ENCODE measurements at regions not wholly inside any gene's neighbourhood (a gene's known extent, or its start where the extent isn't known, plus 50 kb on each side); places are given as distances from the start of the nearest gene placed in this dataset.
"Not testable (repeated sequence)": the region's sequence is repeated elsewhere in the genome, so short reads cannot be mapped to it uniquely, and the experiment has no call there.

DNA sequence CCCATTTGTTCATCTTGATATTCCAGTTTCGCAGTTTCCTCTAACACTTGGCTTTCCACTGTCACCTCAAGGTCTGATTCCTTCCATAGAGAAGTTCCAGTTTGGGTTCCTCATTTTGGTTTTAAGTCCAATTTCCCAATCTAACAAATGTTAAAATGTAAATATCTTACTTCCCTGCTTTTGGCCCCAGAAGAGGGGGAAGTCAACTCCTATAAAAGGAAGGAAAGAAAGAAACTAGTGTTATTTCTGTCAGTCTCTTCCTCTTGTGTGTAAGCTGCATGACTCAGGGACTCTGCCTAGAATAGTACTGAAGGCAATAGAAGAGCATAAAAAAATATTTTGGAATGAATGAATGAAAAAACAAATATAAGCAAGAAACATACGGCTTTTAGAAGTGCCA lies 127.5 kb upstream of the CCNG1 start:
- no peak for DNase-seq

DNA sequence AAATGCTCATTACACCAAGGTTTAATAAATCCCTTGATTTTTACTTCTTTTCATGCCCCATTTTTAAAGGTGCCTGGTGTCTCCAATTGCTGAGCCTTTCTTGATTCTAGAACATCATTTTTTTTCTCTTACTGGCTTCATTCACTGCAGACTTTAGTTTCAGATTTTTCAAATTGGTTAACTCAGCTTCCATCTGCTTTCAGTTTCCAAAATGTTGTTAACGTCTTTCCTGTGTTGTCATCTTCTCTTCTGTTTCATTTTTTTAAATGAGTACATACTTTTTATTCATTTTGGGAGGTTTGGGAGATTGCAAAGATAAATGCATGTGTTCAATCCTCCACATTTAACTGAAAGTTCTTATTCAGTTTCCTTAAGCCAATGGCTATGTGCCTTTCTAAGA lies 126.4 kb upstream of the CCNG1 start:
- no peak for DNase-seq

DNA sequence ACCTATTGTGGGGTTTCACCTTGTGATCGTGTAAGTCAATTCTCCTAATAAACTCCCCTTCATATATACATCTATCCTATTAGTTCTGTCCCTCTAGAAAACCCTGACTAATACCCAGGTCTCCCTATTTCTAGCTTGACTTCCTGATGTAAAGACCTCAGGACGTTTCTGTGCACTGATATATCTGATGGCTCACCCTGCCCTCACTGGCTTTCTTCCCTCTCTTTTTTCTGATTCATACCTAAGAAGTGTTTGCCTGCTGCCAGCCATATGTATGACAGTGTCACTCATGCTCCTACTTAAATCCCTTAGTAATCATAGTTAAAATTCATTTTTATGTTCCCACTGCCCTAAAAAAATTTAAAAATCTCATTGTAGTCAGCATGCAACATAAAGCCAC lies 124.8 kb upstream of the CCNG1 start:
- DNase-seq, result no peak

DNA sequence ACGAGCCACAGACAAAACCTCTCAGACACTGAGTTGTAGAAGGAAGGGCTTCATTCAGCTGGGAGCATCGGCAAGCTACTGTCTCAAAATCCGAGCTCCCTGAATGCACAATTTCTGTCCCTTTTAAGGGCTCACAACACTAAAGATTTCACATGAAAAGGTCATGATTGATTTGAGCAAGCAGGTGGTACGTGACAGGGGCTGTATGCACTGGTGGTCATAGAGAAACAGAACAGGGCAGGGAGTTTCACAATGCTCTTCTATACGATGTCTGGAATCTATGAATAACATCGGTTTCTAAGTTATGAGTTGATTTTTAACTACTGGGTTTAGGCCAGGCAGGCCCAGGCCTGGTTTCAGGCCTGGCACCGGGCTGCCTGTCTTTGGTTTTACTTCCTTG lies 124.3 kb upstream of the CCNG1 start:
- DNase-seq, result not testable (repeated sequence)

DNA sequence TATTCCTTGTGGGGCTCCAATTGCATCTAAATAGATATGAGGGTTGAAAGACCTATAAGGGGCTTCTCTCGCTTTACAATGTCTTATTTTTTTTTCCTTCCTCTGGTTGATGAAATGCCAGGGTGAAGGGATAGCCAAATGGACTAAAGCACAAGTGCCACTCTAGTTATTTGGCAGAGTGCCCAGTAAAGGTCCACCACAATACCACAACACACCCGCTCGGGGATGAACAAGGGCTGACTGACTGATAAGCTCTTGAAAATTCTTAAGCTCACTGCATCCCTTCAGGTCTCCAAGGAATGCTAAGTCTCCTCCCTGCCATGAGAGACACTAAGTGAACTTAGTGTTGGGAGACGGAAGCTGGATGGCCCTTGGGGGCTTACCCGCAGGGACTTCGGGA lies 121.0 kb upstream of the CCNG1 start:
- not testable (repeated sequence) for DNase-seq

DNA sequence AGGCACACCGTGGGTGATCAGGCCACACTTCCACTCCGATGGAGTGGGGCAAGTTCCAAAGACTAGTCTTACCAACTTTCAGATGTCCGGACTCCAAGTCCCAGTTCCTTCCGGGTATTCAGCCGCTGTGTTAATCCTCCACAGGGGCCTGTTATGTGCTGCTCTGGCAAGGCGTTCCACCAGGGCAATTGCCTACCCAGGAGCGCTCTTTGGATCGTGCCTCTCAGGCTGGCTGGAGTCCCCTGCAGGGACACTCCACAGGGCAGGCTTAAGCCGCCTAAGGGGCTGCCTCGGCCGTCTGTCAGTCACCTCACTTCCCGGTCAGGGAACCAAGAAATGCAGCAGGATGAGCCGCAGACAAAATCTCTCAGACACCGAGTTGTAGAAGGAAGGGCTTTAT lies 118.7 kb upstream of the CCNG1 start:
- no peak for DNase-seq

DNA sequence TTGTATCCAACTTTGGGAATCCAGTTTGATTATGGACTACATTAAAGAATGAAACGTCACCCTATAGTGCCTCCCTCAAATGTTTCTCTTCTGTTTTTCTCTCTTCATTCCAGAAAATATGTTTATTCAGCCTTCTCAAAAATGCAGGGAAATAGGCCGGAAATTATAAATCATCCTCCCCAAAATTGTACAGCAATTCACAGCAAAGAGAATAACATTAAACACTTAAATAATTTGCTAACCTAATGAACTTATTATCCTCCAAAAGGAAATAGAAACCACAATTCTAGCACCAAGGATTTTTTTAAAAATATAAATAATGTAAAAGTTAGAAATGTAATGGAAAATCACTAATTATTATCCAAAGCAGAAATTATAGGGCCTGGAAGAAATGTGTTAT lies 115.9 kb upstream of the CCNG1 start:
- DNase-seq, result no peak

DNA sequence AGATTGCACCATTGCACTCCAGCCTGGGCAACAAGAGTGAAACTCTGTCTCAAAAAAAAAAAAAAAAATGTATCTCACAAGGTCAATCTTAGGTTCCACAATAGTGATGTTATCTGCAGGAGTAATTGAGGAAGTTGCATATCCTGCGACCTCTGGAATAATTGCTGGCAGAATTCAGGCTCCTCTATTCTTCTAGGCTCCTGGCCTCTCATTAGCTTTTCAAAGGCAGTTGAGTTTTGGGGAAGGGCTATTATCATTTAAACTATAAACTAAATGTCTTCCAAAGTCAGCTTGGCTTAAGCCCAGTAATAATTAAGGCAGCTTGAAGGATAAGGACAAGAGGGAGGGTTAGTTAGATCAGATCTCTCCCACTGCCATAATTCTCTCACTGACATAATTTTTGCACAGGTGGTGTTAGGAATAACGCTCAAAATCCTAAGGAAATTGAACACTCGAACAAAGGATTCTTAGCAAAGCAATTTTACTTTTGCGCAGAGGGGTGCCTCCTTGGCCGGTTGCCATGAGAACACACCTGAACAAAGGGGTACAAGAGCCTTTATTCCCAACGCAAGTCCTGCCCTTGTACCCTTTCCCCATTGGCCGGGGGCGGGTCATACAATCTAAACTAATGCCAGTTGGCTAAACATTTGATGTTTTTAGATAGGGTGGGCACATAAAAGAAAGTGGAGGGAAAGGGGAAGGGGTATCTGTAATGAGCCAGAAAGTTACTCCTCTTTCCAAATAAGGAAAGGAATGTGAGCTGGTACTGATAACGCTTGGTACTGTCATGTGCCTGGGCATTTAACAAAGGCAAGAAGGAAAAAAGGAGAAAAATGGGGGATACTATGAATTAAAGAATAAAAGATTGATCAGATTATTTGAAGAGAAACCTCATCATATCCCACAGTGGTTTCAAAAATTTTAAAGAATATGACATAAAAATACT lies 106.4 kb upstream of the CCNG1 start:
- no peak for DNase-seq

DNA sequence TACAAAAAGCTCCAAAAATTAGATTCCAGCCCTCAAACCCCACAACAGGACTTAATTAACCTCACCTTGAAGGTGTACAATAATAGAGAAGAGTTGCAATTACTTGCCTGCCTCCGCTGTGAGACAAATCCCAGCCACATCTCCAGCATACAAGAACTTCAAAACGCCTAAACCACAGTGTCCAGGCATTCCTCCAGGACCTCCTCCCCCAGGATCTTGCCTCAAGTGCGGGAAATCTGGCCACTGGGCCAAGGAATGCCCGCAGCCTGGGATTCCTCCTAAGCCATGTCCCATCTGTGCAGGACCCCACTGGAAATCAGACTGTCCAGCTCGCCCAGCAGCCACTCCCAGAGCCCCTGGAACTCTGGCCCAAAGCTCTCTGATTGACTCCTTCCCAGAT lies 101.3 kb upstream of the CCNG1 start:
- not testable (repeated sequence) for DNase-seq

DNA sequence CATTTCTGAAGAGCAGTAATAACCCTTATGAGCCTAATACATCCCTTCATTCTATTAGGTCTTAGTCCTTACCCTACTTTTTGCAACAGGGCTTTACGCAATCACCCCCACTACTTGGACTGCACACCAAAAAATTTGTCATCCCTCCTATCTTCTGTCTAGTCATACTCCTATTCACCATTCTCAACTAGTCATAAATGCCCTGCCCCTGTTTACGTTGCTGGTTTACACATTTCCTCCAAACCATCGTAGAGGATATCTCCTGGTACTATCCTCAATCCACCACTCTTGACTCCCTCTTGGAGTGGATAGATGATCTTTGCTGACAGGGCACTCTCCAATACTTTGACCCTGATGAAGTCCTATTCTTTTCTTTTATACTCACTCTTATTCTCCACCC lies 98.2 kb upstream of the CCNG1 start:
- no peak for DNase-seq

DNA sequence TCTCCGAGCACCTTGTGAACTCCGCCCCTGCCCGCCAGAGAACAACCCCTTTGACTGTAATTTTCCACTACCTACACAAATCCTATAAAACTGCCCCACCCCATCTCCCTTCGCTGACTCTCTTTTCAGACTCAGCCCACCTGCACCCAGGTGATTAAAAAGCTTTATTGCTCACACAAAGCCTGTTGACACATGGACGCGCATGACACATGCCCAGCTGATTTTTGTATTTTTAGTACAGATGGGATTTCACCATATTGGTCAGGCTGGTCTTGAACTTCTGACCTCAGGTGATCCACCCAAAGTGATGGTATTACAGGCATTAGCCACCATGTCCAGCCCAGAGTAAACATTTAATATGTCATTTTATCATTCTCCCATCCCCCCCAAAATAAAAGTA lies 97.0 kb upstream of the CCNG1 start:
- DNase-seq, result not testable (repeated sequence)

DNA sequence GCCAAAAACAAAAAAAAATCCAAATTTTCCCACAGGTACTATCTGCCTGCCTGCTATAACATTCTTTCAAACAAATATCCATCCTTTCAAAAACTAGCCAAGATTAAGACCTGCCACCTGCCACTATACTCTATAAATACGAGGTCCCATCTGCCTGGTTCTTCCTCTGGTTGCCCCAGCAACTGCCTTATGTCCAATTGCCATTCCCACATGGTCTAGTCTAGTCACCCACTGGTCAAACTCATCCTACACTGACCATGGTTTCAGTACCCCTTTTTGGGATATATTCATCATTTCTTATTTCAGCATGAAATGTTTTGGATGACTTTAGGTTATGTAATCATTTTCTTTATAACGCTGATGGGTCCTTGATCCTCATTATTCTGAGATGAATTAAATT lies 95.1 kb upstream of the CCNG1 start:
- DNase-seq, result no peak

DNA sequence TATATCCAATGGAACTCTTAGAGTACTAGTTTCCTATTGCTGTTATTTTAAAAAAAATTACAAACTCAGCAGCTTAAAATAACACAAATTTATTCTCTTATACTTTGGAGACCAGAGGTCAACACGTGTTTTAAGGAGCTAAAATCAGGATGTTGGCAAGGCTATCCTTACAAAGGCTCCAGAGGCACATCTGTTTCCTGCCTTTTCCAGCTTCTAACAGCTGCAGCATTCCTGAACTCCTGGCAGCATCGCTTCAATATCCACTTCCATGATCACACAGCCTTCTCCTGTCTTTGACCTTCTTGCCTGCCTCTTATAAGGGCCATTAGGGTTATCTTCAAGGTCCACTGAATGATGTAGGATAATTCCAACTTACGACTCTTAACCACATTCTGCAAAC lies 92.2 kb upstream of the CCNG1 start:
- DNase-seq, result no peak

DNA sequence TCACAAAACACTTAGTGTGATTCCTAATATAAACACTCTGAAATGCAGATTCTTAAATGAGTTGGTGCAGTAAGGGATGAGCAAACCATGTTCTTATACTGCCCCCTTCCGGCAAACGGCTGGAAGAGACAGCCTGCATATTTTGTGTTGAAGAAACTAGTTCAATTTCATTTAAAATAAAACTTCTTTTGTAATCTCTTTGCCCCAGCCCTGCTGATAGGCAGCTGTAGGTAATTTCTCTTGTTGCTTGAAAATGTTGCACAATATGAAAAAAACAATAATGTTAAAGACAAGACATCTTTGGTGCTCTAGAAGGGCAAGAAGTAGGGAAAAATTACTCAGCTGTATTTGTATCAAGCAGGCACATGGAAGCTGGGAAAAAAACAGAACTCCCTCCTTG lies 89.7 kb upstream of the CCNG1 start:
- DNase-seq, result peak; percentile 8

DNA sequence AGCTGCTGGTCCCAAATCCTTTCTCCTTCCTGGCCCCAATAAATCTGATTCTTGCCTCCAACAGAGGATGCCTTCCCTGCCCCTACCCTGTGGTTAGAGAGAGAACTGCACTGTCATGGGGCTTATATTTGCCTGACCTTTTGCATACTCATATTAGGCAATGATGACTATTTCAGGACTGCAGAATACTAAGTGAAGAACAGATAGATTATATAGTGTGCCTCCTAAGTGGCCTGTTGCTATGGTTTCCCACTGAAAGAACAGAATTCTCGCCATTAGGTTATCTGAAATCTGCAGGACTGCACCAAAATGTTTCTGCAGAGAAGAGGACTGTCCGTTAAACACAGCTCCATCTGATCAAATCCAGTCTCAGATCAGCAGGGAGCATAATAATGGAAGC lies 87.3 kb upstream of the CCNG1 start:
- DNase-seq, result no peak

DNA sequence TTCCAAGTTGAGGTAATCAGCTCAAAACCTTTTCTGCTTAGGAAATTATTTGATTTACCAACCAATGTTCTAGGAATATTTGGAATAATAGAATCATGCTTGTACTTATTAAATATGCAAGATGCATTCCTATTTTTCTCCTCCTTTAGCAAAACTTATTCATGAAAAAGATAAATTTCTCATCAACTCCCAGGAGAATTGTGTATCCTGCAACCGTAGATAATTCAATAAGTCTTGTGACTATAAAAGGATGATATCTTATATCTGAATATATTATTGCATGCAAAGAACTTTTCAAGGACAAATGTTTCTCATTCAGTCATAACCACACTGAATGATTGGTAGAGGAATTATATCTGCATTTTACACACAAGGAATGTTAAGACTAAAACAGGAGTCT lies 84.9 kb upstream of the CCNG1 start:
- DNase-seq, result no peak

DNA sequence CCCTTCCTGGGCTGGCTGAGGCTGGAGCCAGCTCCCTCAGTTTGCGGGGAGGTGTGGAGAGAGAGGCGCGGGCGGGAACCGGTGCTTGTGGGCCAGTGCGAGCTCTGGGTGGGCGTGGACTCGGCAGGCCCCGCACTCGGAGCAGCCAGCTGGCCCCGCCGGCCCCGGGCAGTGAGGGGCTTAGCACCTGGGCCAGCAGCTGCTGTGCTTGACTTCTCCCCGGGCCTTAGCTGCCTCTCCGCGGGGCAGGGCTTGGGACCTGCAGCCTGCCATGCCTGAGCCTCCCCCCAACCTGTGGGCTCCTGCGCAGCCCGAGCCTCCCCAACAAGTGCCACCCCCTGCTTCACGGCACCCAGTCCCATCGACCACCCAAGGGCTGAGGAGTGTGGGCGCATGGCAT lies 81.6 kb upstream of the CCNG1 start:
- DNase-seq, result not testable (repeated sequence)

DNA sequence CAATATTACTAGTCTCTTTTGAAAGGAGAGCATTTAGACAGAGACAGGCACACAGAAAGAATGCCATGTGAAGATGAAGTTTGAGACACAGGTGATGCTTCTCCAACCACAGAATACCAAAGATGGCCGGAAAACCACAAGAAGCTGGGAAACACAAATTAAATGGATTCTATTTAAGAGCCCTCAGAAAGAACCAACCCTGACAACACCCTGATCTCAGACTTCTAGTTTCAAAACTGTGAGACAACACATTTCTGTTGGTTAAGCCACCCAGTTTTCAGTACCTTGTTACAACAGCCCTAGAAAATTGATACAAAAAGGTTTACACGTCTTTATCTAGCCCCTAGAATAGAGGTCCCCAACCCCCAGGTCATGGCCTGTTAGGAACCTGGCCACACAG lies 79.8 kb upstream of the CCNG1 start:
- DNase-seq, result no peak

DNA sequence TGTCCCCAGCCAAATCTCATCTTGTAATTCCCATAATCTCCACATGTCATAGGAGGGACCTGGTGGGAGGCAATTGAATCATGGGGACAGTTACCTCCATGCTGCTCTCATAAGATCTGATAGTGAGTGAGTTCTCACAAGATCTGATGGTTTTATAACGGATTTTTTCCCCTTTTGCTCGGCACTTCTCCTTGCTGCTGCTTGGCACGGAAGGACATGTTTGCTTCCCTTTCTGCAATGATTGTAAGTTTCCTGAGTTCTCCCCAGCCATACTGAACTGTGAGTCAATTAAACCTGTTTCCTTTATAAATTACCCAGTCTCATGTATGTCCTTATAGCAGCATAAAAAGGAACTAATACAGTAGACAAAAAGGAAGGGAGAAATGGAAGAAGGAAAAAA lies 76.7 kb upstream of the CCNG1 start:
- no peak for DNase-seq

DNA sequence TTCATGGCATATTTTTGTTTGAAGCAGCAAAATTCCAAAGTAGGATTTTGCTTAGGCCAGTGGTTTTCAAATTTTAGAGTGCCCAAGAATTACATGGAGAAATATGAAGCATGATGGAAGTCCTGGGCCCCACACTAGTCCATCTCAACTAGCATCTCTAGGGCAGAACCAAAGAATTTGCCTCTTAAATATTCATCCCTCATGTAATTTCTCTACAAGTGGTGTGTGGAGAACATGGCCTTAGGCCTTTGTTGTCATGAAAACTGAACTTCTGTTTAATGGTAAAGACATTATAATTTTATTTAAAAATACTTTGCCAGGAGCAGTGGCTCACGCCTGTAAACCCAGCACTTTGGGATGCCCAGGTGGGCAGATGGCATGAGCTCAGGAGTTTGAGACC lies 75.9 kb upstream of the CCNG1 start:
- no peak for DNase-seq

DNA sequence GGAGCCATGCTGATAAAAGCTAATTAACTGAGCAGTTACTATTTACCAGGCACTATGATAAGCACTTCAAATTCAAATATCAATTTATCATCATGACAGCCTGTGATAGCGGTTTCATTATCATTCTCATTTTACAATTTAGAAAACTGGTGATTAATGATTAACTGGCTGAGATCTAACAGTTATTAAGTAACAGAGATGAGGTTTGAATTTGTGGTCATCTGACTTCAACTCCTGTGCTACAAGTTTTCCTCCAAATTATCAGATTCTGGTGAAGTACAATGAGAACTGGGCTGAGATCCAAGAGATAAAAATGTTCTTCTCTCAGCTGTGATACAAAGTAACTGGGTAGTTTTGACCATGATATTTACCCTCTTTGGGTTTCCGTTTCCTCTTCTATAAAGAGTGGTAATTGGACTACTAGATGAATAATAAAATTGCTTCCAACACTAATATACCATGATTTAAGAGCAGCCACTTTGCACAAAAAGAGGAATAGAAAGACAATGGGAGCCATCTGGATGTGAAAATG lies 74.5 kb upstream of the CCNG1 start:
- DNase-seq, result no peak

DNA sequence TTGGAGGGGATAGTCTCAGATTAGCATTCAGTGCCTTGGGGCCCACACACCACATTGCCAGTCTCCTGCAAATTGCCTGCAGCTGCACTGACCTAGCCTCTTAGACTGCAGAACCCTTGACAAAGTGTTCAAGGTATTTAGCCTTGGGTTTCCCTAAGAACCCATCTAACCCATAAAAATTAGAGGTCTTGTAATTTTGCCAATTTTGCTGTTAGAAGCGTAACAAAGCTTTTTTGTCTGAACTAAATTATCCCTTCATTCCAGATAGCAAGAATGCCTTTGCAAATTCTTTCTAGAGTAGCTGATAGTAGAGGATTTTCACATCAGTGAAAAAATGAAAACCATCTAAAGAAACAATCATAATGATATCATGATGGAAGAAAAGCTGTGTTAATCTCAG lies 74.0 kb upstream of the CCNG1 start:
- no peak for DNase-seq

DNA sequence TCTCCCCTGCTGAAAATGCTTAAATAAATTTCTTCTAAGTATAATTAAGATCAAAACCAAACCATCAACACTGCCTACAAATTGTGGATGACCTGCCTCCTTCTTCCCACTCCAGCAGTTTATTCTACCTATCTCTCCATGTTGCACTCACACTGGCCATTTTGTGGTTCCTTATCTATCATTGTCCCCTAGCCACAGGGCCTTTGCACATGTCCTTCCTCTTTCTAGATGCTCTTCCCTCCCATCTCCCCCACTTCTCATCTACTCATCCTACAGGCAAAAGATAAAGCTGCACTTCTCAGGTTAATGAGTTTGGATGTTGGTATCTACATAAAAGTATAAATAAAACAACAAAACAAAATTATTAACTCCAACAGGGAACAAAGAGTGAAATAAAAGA lies 70.6 kb upstream of the CCNG1 start:
- DNase-seq, result no peak

DNA sequence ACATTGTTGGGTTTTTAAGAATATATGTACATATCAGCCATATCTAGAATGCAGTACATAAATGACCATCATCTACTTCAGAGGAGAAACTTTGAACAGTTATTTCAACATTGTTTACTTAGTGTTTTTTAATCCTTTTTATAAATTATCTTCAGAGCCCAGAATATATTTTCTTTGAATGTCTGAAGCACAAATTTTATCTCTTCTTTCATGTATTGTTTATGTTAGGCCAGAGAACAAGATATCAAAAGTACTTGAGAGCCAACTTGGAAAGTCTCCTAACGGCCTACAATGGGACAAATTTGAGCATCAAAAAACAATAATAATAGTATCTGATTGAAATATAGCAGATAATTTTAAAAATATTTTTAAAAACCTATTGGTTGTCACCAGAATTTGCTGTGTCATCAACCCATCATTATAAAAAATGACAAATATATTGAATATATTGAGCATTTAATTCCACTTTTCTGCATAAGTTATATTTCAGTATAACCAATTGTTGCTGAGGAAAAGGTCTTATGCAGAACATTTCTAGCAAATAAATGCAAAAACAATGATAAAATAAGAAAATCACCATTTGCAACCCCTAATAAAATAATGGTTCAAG lies 67.5 kb upstream of the CCNG1 start:
- no peak for DNase-seq

Data from NCI-H2029 (cell line).